Body of pancreas (tissue), 4 donors: ENCODE measurements at regions not wholly inside any gene's neighbourhood (a gene's known extent, or its start where the extent isn't known, plus 50 kb on each side); places are given as distances from the start of the nearest gene placed in this dataset.

ENCODE experiments used
- ATAC-seq: fragments of 150-250 bp; one replicate; pipeline ENCODE4 v1.9.1; 2016
- DNase-seq, 4 donors: peaks; one replicate each; pipeline ENCODE4 v3.0.0-alpha.2; 2019
- H3K27ac ChIP-seq, 4 donors: fragments of 200-600 bp; sonication (generic); 1 replicate in 3 of 4; 2 replicates in 1 of 4; pipeline versions ENCODE4 v1.5.1 to v1.6.1; 2016 to 2019; ENCODE audit warnings: mild to moderate bottlenecking in 1 of 4, mixed read lengths in 1 of 4, moderate library complexity in 1 of 4
- H3K27me3 ChIP-seq, 2 donors: fragments of 200-600 bp; sonication (generic); one replicate each; pipeline ENCODE4 v1.6.0; 2016; ENCODE audit warnings: mild to moderate bottlenecking in 1 of 2
- H3K36me3 ChIP-seq, 2 donors: fragments of 200-600 bp; sonication (generic); replicated peaks in 1 of 2; 2 replicates each; pipeline ENCODE4 v1.5.1; 2016; ENCODE audit warnings: low read depth in 2 of 2; ENCODE audit not compliant: insufficient read depth in 1 of 2
- H3K4me1 ChIP-seq: fragments of 200-600 bp; sonication (generic); one replicate; pipeline ENCODE4 v1.6.0; 2016
- H3K4me3 ChIP-seq, 2 donors: fragments of 200-600 bp; sonication (generic); 1 replicate in 1 of 2; 2 replicates in 1 of 2; pipeline ENCODE4 v1.5.1; 2016 to 2019
- H3K9me3 ChIP-seq, 3 donors: fragments of 200-600 bp; sonication (generic); 1 replicate in 2 of 3; 2 replicates in 1 of 3; pipeline ENCODE4 v1.5.1; 2016
- CTCF ChIP-seq, 7 experiments: fragments of 450-650 bp in 4 of 7; fragments of 200-600 bp in 3 of 7; sonication (generic) in 3 of 7; IDR thresholded peaks; one replicate each; pipeline ENCODE4 v1.5.1; 2016 to 2019; ENCODE audit warnings: antibody characterized with exemption in 7 of 7
- POLR2A ChIP-seq, 3 donors: fragments of 450-650 bp; IDR thresholded peaks; one replicate each; pipeline ENCODE4 v1.6.1; 2016; ENCODE audit warnings: antibody characterized with exemption in 3 of 3, mild to moderate bottlenecking in 2 of 3
- WGBS, 2 donors: methylation state at CpG; one replicate each; pipeline ENCODE4 v1.1.5; 2017; 5-methylcytosine and 5-hydroxymethylcytosine counted together
- intact Hi-C: fragments of 100-400 bp; cut with DNase I; formaldehyde crosslinking; loops from one replicate; pipeline ENCODE4 v1.15.1; 2023

- TF ChIP-seq POLR2A (IDR thresholded peaks at IDR 0.05) (no peak), CTCF (IDR thresholded peaks at IDR 0.05) (no peak)
- H3K4me3 ChIP-seq = no peak overlapping the region
- ATAC-seq (no peak), DNase-seq (no peak)
- H3K27ac ChIP-seq = no peak overlapping the region
- no peaks in the 10 kb centered on the region for H3K36me3 ChIP-seq
- intact Hi-C loops = no loop called here
- H3K27me3 ChIP-seq = no peaks in the 10 kb centered on the region
- no peaks in the 10 kb centered on the region for H3K4me1 ChIP-seq
- 74 to 76% methylated on average over 13 of the region's 13 CpGs for WGBS, 2 donors
- H3K9me3 ChIP-seq = no peaks in the 10 kb centered on the region
These were observed 177.6 kb downstream of the EXOC5 start for GRCh38 chr14:57091030-57091608.

GRCh38 chr14:57089901-57090300 lies 178.8 kb downstream of the EXOC5 start:
- intact Hi-C loops = no loop called here
- TF ChIP-seq POLR2A (IDR thresholded peaks at IDR 0.05) = no peak
- TF ChIP-seq CTCF (IDR thresholded peaks at IDR 0.05) = no peak
- 24 to 37% methylated on average over 2 of the region's 2 CpGs for WGBS, 2 donors
- H3K27ac ChIP-seq = no peak overlapping the region
- H3K4me3 ChIP-seq = no peak overlapping the region
- no peaks in the 10 kb centered on the region for H3K4me1 ChIP-seq
- H3K9me3 ChIP-seq = no peaks in the 10 kb centered on the region
- DNase-seq (no peak), ATAC-seq (no peak)
- no peaks in the 10 kb centered on the region for H3K27me3 ChIP-seq
- H3K36me3 ChIP-seq = no peaks in the 10 kb centered on the region

- H3K36me3 ChIP-seq = no peaks in the 10 kb centered on the region
- no peaks in the 10 kb centered on the region for H3K9me3 ChIP-seq
- ATAC-seq = no peak
- H3K27ac ChIP-seq = no peak overlapping the region
- intact Hi-C loops = no loop called here
- 61 to 69% methylated on average over 2 of the region's 2 CpGs for WGBS, 2 donors
- no peaks in the 10 kb centered on the region for H3K4me1 ChIP-seq
- H3K4me3 ChIP-seq = no peak overlapping the region
- DNase-seq = peak in 1 of 4 donors; percentile 21
- no peaks in the 10 kb centered on the region for H3K27me3 ChIP-seq
- no peak for TF ChIP-seq CTCF (IDR thresholded peaks at IDR 0.05)
- TF ChIP-seq POLR2A (IDR thresholded peaks at IDR 0.05) = no peak
These were observed 180.9 kb downstream of the EXOC5 start for GRCh38 chr14:57087841-57088240.

- ATAC-seq (no peak), DNase-seq (no peak)
- Histone ChIP-seq H3K4me3 (no peak overlapping the region), H3K4me1 (no peaks in the 10 kb centered on the region), H3K36me3 (no peaks in the 10 kb centered on the region), H3K9me3 (no peaks in the 10 kb centered on the region), H3K27me3 (no peaks in the 10 kb centered on the region), H3K27ac (no peak overlapping the region)
- TF ChIP-seq CTCF (IDR thresholded peaks at IDR 0.05) (no peak), POLR2A (IDR thresholded peaks at IDR 0.05) (no peak)
- intact Hi-C loops = no loop called here
- WGBS, 2 donors = 40 to 49% methylated on average over 7 of the region's 7 CpGs
These were observed 182.2 kb downstream of the EXOC5 start for GRCh38 chr14:57086271-57087162.
